ENCODE measurements at regions not wholly inside any gene's neighbourhood (a gene's known extent, or its start where the extent isn't known, plus 50 kb on each side); places are given as distances from the start of the nearest gene placed in this dataset.

DNA sequence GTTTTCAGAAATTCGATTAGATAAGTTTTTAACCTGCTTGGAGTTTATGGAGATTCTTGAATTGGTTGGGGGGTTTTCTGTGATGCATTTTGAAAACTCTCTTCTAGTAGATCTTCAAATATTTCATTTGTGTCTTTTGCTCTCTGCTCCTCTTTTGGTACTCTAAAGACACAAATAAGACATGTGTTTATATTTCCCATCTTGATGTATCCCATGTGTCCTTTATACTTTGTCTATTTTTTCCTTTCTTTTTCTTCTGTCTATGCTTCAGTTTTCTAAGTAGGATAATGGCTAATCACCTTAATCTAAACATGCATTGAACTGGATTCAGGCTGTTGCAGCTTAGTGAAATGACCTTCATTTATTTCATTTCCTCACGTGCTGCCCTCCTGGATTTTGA lies 63.8 kb upstream of the C1orf87 start:
- DNase-seq (ENCODE audit: low read depth, low spot score) = no peak

DNA sequence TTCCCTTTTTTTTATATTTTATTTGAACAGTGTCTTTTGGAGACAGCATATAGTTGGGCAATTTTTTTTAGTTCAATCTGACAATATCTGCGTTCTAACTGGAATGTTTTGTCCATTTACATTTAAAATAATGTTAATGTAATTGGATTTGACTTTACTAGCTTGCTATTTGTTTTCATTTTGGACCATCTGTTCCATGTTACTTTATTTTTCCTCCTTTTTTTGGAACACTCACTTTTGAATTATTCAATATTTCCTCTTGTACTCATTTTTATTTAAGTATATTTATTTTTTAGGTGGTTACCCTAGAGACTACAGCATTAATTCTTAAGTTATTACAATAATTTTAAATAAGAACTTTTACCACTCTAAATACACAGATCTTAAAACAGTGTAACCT lies 62.8 kb upstream of the C1orf87 start:
- no peak for DNase-seq (ENCODE audit: low read depth, low spot score)

DNA sequence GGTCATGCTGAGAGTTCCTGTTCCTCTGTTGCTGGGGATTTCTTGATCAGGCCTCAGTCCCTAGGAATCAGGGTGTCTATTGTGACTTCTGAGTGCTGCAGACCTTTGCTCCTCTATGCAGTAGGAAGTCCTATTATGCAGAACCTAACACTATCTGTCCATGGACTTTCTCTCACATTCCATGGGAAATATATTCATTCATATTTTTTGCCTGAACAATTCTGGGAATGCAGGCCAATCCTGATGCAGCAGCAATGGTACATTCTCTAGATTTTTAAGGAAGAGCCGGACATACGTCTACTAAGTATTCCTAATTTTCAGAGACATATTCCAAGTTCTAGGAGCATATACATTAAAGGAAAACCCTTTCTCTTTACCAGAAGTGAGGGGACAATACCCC lies 61.1 kb upstream of the C1orf87 start:
- DNase-seq (ENCODE audit: low read depth, low spot score) = no peak

DNA sequence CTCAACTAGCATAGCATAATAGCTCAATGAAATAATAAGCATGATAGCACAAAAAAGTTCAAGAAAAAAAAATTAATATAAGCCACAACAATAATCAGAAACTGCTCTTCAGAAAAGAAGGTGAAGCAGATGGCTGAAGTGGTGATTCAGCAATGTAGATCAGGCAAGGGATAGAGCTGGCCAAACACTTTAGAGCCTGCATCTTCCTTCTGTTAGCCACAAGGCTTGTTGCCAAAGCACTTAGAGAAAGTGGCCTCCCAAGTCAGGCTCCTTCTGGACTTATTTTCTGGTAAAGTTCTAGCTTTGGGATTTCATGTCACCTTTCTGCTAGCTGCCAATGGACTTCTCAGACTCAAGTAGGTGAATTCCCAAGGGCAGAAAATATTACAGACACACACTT lies 60.3 kb upstream of the C1orf87 start:
- DNase-seq (ENCODE audit: low read depth, low spot score) = no peak

DNA sequence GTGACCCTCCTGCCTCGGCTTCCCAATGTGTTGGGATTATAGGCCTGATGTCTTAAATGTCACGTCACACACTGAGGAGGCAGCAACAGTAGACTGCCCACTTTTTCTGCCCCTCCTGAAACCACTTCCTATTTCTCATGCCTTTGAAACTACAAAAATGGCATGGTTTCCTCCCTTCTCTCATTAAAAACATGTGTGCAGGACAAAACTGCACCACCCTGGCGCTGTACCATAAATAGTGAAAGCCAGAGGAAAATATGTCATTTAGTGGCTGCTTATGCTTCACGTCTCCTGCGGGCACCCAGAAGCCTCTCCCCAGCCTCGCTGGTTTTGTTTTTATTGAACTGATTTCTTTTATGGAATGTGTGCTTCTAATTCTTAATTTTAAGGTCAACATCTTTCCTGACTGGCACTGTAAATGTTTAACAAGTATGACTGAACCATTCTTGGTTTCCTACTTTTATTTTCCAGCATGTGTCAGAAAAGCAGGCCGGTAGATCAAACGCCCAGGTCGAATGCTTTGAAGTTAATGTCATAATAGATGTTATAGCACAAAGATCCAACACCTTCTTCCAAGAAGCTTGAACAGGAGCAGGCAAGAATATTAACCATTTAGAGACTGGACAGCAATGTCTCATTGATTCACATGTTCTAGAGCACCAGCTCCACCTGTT lies 59.6 kb upstream of the C1orf87 start:
- no peak for DNase-seq (ENCODE audit: low read depth, low spot score)

DNA sequence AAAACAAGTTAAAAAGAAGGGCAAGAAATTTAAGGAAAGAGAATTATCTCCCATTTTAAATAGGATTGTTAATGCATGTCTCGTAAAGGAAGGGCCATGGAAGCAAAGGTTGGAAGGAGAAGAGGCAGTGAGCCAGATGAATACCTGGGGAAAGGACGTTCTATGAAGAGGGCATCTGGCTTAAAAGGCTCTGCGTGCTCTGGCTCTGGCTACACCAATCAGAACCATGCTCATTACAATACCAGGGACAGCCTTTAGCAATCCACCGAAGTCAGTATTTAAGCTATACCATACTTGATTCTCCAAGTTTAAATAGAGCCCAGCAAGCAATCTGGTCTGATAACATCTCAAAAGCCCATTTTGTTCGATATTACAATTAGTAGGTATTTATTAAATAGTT lies 58.5 kb upstream of the C1orf87 start:
- DNase-seq (ENCODE audit: low read depth, low spot score) = no peak

DNA sequence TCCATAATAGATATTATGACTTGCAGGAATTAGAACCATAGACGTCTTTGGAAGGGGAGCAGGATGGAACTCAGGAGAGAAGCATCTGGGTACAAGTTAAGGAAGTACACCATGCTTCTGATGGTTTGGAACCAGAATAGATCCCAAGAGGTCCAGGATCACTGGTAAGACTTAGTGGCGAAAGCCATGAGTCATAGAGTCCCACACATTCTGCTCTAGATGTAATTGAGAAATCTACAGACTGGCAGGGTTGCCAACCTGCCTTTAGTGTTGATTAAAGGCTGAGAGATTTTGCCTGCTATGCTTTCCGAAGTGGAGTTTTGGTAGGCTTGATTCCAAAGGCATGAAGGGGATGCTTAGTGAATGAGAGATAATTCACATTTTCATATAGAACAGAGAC lies 57.1 kb upstream of the C1orf87 start:
- DNase-seq (ENCODE audit: low read depth, low spot score) = no peak

DNA sequence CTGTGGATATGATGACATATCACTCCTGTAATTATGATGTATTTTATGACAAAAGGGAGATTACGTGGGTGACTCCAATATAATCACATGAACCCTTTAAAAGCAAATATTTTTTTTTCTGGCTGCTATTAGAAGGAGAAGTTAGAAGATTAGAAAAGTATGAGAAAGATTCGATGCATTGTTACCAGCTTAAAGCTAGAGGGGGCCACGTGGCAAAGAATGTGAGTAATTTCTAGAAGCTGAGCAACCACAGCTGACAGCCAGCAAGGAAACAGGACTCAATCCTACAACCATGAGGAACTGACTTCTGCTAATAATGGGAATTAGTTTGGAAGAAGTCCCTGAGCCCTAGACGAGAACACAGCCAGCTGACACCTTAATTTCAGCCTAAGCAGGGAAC lies 56.3 kb upstream of the C1orf87 start:
- DNase-seq (ENCODE audit: low read depth, low spot score) = no peak

DNA sequence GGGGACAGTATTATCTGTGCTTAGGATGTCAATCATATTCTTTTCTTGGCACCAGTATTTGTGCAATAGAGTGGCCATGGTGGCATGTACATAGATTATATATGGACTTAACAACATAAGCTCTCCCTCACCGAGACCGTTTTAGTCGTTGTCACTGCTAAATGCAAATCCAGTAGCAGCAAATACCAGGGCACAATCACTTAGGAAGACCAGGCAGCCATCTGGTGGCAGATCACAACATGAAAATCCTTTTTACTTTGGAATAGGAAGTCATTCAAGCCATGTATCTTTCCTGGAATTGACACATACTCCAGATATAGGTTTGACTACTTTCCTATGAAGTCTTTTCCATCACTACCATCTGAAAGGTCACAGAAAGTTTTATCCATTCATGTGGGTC lies 53.2 kb upstream of the C1orf87 start:
- DNase-seq (ENCODE audit: low read depth, low spot score) = no peak

All from iPS DF 19.7 (cell line).